DMS153 (cell line): ENCODE measurements at regions not wholly inside any gene's neighbourhood (a gene's known extent, or its start where the extent isn't known, plus 50 kb on each side); places are given as distances from the start of the nearest gene placed in this dataset.
"Not testable (repeated sequence)": the region's sequence is repeated elsewhere in the genome, so short reads cannot be mapped to it uniquely, and the experiment has no call there.

Source experiments
- DNase-seq: peaks from one replicate; lab custom pipeline; 2025; lab: John Stamatoyannopoulos, UW

DNA sequence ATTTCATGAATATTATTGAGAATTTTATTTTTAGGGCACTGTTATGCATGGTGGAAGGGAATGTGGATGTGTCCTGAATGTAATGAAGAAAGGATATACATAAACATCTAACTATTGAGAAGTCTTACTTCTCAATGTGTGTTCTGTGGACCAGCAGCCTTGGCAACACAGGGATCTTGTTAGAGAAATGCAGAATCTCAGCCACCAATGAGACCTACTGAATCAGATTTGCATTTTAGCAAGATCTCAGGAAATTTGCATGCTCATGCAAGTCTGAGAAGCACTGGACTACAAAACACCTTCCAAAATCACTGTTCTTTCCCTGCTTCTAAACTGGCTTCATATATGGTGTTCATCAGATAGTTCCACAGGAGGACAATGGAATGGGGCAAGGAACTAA is 139.7 kb upstream of the WDFY3 start:
- DNase-seq: no peak

DNA sequence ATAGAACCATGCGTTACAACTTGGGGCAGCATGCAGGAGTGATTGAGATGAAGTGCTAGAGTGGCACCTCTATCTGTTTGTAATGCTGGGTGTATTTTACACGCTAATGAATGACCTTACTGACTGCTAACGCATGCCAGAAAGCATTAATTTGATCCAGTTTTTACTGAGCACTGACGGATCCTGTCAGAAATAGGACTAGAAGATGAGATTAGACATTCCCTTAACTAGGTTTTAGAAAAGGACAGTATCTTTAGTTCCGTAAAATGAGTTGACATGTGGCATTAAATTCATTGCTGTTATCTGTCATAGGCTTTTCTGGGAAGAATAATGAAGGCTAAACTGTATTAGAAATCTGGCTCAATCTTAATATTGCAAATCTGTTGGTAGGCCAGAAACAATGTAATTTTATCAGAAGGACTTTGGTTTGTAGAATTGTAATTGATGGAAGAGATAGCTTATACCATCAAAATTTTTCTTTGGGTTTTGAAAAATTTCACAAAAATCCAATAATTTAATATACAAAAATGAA is 140.4 kb upstream of the WDFY3 start:
- no peak for DNase-seq

DNA sequence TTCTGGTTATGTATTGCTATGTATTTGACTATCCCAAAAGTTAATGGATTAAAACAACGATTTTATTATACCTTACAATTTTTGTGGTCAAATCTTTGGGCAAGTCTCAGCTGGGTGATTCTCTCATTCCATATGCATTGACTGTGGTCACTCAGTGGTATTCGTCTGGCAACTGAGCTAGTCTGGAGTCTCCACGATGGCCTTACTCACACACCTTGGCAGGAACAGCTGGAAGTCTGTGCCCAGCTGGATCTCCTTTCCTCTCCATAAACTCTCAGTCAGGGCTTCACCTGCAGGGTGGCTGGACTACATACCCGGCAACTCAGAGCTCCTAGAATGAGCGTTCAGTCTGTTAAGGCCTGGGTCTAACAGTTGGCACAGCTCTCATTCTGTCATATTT is 141.1 kb upstream of the WDFY3 start:
- DNase-seq: no peak

DNA sequence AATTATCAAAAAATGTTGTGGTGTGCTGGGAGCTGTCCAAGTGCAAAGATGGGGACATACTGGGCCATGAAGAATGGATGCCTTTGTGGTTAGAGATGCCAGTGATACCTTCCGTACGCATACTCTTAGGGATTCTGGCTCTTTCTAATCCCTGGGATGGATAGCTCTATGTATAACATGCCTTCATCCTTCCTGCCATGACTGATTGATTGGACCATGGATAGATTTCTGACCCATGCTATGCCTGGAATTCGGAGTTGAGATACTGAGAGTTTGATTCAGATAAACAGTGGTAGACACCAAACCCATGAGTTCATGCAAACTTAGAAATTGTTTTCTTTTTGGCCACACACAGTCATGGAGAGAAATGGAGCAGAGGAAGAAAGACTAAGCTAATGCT is 147.2 kb upstream of the WDFY3 start:
- DNase-seq: no peak

DNA sequence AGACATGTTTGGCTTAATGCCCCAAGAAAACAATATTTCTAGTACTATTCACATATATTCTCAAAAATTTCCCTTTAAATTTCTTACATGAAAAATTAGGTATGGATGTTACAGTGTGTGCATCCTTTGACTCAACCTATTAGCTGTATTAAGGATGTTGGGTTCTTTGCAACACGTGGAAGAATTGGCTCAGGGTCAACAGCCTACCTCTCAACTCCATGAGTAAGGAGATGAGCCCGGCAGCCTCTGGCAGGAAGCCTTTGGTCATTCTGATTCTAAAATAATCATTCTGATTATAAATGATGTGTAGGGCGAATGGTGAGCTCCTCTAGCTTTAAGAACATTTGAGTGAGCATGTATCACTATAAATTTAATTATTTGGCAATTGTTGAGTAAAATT is 148.0 kb upstream of the WDFY3 start:
- DNase-seq: no peak

DNA sequence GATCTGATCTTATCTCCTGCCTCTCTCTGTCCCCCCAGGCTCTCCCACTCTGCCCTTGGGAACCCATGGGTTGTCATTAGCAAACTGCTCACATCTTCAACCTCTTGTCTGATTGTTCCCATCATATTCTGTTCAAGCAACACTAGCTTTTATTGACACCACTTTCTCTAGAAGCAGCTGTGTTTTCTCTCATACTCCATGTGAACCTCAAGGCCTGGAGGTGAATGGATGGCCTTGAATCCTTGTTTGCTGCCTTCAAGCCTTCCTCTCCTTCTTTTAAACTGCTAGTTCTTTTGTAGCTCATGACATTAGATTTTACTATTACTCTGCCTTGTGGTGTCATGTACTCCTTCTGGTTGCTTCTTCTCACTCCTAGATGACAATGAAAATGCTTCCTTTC is 149.5 kb upstream of the WDFY3 start:
- no peak for DNase-seq

DNA sequence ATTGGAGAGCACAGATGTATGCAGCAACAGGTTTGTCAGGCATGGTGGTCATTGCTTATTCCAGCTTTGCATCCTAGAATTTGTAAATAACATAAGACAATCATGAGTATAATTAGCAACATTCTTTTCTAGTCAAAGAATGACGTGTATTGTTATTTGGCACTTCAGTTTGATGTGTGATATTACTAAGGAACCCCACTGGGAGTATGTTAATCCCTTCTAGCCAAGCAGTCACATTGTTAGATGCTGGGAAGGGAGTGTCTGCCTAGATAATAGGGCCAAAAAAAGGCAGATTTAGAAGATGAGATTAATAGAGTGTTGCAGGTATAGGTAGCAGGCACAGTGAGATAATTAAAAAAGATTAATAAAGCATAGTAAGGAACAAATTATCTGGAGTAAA is 159.2 kb upstream of the WDFY3 start:
- no peak for DNase-seq

DNA sequence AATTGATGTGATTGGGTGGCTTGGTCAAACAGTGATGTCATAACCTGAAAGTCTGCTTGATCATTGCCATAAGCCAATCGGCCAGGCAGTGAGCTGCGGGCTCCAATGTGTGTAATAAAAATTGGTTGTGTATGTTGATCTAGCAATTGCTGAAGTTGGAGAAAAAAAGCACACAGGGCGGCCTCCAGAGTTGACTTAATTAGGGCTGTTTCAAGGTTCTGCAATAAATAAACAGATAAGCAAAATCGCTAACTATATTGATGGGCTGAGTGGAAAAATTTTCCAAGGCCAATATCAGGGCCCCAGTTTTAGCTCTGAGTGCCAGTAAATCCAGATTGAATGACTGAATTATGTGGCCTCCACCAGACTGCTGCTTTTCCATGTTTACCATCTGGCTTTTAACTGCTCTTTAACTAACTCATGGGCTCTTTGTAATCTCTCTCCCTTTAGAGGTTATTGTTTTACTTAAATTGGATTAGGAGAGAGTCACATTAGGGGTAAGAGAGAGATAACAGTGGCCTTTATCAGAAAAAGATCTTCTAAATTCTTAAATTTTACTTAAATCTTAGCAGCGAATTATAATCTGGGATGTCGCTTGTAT is 160.6 kb upstream of the WDFY3 start:
- no peak for DNase-seq

DNA sequence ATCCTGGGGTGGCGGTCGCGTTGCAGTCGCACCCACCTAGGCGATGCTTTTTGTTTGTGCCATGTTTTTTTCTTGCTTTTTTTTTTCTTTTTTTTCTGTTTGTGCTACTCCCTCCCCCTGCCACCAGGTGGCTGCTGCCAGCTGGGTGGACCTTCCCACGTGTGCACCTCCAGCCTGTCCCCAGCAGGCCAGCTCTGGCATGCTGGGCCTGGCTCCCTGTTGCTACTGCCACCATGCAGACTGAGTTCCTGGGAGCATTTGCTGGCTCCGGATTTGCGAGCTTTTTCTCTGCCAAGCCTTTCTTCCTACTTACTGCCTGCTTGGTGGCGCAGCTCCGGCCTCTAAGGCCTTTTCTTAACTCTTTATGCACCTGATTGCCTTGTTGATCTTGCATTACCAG is 161.2 kb upstream of the WDFY3 start:
- DNase-seq: no peak

DNA sequence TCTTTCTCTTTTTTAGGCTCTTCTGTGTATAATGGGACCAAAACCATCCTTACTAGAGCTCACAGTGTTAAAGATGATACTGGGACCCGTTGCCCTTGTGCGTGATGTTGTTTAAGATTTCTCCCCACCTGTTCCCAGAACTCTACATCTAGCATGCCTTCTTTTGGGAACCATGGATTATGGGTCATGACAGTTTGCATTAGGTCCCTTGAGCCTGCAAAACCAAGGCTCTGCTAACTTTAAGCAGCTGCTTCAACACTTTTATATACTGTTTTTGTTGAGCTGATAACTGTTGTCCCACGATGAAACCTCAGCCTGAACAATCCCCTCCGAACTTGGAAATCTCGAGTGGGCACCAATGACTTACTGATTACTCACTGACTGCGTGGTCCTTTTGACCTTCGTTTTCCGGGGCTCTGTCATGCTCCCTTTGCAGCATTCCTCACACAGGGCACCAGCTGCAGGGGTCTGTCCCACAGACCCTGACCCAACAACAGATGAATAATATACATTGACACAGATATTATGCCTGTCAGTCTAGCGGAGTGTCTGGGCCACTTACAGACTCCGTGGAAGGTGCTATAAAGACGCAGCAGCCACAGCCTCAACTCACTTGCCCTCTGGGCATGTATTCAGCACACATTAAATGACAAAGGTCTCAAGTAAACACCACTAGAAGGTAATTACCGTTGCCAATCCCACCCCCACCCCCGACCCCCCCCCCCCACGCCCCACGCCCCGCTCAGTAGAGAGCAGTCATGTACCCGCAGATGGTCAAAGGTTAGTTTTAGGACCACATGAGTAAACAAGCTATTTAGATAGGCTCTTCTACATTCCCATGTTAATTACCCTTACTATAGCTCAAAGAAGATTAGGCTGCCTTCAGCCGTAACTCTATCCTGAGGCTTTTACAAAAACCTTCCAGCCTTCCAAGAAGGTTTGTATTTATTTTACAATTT is 162.0 kb upstream of the WDFY3 start:
- DNase-seq: no peak

DNA sequence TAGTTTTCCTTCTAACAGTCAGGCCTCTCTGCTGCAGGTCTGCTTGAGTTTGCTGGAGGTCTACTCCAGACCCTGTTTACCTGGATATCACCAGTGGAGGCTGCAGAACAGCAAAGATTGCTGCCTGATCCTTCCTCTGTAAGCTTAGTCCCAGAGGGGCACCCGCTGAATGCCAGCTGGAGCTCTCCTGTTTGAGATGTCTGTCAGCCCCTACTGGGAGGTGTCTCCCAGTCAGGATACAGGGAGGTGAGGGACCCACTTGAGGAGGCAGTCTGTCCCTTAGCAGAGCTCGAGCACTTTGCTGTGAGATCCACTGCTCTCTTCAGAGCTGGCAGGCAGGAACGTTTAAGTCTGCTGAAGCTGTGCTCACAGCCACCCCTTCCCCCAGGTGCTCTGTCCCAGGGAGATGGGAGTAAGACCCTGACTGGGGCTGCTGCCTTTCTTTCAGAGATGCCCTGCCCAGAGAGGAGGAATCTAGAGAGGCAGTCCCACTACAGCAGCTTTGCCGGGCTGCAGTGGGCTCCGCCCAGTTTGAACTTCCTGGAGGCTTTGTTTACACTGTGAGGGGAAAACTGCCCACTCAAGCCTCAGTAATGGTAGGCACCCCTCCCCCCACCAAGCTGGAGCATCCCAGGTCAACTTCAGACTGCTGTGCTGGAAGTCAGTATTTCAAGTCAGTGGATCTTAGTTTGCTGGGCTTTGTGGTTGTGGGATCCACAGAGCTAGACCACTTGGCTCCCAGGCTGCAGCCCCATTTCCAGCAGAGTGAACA is 163.1 kb upstream of the WDFY3 start:
- DNase-seq: peak; percentile 27

DNA sequence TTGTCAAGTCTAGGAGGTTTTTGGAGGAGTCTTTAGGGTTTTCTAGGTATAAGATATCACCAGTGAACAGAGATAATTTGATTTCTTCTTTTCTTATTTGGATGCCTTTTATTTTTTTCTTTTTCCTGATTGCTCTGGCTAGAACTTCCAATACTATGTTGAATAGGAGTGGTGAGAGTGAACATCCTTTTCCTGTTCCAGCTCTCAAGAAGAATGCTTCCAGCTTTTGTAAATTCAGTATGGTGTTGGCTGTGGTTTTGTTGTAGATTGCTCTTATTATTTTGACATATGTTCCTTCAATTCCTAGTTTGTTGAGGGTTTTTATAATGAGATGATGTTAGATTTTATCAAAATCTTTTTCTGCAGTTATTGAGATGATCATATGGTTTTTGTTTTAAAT is 165.6 kb upstream of the WDFY3 start:
- no peak for DNase-seq

DNA sequence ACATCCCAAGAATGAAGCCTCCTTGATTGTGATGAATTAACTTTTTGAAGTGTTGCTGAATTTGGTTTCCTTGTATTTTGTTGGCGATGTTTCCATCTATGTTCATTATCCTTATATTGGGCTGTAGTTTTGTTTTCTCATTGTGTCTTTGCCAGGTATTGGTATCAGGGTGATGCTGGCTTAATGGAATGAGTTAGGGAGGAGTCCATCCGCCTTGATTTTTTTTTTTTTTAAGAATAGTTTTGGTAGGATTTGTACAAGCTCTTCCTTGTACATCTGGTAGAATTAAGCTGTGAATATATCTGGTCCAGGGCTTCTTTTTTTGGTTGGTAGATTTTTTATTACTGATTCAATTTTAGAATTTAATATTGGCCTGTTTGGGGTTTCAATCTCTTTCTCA is 166.1 kb upstream of the WDFY3 start:
- DNase-seq: no peak

DNA sequence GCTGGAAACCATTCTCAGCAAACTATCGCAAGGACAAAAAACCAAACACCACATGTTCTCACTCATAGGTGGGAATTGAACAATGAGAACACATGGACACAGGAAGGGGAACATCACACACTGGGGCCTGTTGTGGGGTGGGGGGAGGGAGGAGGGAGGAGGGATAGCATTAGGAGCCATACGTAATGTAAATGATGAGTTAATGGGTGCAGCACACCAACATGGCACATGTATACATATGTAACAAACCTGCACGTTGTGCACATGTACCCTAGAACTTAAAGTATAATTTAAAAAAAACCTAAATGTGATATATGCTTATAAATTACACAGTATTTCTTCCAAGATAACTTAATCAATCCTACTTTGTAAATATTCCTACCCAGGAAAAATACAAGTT is 173.3 kb upstream of the WDFY3 start:
- DNase-seq: not testable (repeated sequence)

DNA sequence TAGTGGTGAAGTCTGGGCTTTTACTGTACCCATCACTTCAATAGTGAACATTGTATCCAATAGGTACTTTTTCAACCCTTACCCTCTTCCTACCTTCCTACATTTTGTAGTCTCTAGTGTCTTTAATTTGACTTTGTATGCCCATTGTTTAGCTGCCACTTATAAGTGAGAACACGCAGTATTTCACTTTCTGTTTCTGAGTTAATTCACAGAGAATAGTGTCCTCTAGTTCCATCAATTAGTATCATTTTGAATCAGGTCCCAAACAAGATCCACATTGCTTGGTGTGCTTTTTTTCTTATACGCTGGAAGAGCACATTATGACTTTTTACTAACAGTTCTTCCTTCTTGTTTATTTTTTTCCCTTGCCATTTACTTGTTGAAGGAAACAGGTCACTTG is 176.0 kb upstream of the WDFY3 start:
- DNase-seq: no peak

DNA sequence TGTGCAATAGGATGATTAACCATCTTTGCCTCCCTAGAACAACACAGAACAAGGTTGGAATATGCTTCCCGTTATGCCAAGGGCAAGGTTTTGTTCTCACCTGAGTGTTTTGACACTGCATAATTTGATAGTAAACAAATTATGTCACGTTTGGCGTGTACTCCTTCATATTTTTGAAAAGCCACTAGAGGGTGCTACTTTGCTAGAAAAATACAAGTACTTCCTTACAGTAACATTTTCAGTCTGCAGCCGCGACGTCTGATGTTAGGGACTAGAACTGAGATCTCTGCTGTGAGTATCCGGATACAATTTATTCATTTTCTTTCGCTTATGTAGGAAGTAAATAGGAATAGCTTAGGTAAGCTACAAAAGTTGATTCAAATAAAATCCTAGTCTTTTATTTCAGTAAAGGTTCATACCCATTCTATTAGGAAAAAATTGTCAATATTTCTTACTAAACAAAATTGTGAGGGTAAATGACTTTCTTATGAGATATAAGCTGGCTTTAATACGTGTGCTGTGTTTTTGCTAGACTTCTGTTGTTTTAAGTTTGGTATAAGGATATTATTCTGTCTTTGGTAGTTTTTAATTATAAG is 181.1 kb upstream of the WDFY3 start:
- DNase-seq: peak; percentile 89

DNA sequence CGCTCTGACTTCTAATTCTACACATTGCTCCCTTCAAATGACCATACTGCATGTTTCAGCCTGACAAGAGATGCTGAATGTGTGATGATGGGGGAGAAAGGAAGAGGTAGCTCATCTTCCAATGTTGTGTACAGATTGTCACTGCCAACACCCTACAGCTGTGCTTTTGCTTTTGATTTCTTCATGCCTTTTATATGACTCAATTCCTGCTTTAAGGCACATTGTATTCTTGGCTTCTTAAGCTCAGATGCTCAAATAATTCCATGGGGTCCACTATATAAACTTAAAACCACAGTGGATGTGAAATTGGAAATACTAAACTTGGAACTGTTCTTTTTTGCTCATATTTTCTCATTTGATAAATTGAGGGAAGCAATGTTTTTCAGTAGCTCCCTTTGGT is 183.2 kb upstream of the WDFY3 start:
- DNase-seq: no peak

DNA sequence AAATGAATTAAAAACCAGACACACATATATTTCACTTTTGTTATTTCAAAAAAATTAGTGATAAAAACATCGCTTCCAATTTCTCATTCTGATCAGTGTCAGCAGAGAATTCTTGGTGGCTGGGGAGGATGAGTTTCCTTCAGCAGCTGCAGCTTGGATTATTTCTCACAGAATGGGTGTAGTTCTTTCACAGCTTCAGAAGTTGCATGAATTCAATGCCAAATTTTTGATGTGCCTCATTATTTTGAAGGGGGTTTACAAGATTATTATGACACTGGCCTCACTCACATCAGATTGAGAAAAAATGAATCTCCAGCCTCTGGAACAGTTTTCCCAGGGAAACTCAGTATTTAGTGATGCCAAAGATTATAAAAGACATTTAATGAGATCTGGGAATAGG is 184.9 kb upstream of the WDFY3 start:
- no peak for DNase-seq

DNA sequence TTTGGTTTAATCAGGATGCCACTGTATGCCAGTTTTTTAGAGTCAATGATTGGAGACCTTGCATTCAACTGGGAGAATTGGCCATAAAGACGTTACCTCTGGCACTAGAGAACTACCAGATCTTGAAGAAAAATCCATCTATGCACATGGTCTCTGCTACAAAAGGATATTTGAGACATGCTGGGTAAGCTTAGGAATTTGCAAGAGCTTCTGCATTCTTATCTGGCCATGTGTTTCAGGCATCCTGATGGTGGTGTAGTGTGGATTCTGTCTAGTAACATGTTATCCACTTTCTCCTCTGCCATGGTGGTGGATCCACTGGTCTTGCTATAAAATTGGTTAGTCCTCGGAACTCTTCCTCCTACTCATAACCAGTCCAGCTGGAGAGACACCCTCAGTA is 185.3 kb upstream of the WDFY3 start:
- no peak for DNase-seq

DNA sequence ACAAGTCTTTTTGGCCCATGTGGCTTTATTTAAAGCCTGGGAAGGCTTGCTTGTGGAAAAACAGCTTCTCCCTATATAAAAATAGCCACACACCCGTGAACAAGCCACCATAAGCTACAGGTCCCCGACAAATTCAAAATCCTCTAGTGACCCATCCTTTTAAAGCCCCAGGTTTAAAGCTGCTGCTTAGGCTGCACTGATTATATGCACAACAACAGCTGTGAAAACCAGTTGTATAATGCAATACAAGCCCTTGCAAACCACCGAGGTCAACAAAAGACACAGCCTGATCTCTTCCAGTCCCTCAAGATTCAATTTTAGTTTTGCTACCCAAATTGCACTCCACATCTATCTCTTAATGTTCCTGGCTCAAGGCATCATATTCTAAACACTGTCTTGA is 186.0 kb upstream of the WDFY3 start:
- DNase-seq: no peak

DNA sequence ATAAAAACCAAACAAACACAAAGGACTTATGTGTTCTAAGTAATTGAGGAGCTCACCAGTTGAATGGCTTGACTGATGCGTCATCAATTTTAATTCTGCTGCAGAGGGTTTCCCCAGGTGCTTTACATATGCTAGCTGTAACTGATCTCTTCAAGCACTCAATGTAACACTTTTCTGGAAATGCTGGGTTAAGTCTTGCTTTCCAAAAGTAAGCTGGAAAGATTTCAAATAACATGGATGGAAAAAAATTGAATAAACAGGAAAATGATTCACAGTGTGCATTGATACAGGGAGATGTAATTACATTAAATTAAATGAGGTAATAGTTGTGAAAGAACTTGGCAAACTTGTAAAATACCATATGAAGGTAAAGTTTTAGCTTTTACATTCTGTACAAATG is 186.7 kb upstream of the WDFY3 start:
- no peak for DNase-seq

DNA sequence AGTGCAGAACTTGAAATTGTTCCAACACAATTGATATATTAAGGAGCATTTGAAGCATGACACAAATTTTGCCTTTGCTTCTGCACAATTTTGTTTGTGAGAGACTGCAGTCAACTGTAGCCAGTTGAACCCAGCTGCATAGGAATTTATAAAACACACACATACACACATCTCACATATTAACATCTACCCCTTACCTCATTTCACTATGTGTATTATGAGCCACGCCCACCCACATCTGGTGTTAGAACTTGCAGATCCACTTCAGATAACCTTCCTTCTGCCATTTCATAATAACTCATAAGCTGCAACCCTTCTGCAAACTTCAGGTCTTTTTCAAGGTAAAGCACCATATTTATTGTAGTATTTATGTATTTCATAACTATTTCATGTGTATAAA is 188.1 kb upstream of the WDFY3 start:
- no peak for DNase-seq
